ENCODE measurements at regions not wholly inside any gene's neighbourhood (a gene's known extent, or its start where the extent isn't known, plus 50 kb on each side); places are given as distances from the start of the nearest gene placed in this dataset.

GRCh38 chr20:39298571-39299506, 336.7 kb downstream of the DHX35 start:
- Histone ChIP-seq H3K27me3 (ENCODE audit: insufficient read depth, low read length) (no peaks in the 10 kb centered on the region), H3K4me1 (ENCODE audit: control insufficient read depth, insufficient read depth, low read length, unreplicated experiment) (no peaks in the 10 kb centered on the region), H3K4me3 (ENCODE audit: low read depth, low read length) (no peak overlapping the region), H3K79me2 (ENCODE audit: control insufficient read depth, insufficient read depth, low read length, unreplicated experiment) (no peaks in the 10 kb centered on the region), H3K36me3 (ENCODE audit: insufficient read depth, low read length) (no peaks in the 10 kb centered on the region), H2AFZ (ENCODE audit: low read length, unreplicated experiment) (no peak overlapping the region), H3K27ac (ENCODE audit: low read depth, low read length) (no peak overlapping the region)

GRCh38 chr20:39298121-39298520, 336.0 kb downstream of the DHX35 start:
- H3K79me2 ChIP-seq (ENCODE audit: control insufficient read depth, insufficient read depth, low read length, unreplicated experiment), result no peaks in the 10 kb centered on the region
- no peaks in the 10 kb centered on the region for H3K36me3 ChIP-seq (ENCODE audit: insufficient read depth, low read length)
- no peaks in the 10 kb centered on the region for H3K4me1 ChIP-seq (ENCODE audit: control insufficient read depth, insufficient read depth, low read length, unreplicated experiment)
- no peak overlapping the region for H2AFZ ChIP-seq (ENCODE audit: low read length, unreplicated experiment)
- no peaks in the 10 kb centered on the region for H3K27me3 ChIP-seq (ENCODE audit: insufficient read depth, low read length)
- no peak overlapping the region for H3K4me3 ChIP-seq (ENCODE audit: low read depth, low read length)
- no peak overlapping the region for H3K27ac ChIP-seq (ENCODE audit: low read depth, low read length)

- Histone ChIP-seq H3K79me2 (ENCODE audit: control insufficient read depth, insufficient read depth, low read length, unreplicated experiment) (no peaks in the 10 kb centered on the region), H3K36me3 (ENCODE audit: insufficient read depth, low read length) (no peaks in the 10 kb centered on the region), H3K4me1 (ENCODE audit: control insufficient read depth, insufficient read depth, low read length, unreplicated experiment) (no peaks in the 10 kb centered on the region), H3K27me3 (ENCODE audit: insufficient read depth, low read length) (no peaks in the 10 kb centered on the region), H2AFZ (ENCODE audit: low read length, unreplicated experiment) (no peak overlapping the region), H3K27ac (ENCODE audit: low read depth, low read length) (no peak overlapping the region), H3K4me3 (ENCODE audit: low read depth, low read length) (no peak overlapping the region)
These were observed 333.2 kb downstream of the DHX35 start for GRCh38 chr20:39295301-39295700.

GRCh38 chr20:39294137-39294725, 332.1 kb downstream of the DHX35 start:
- no peaks in the 10 kb centered on the region for H3K4me1 ChIP-seq (ENCODE audit: control insufficient read depth, insufficient read depth, low read length, unreplicated experiment)
- H3K27ac ChIP-seq (ENCODE audit: low read depth, low read length), result no peak overlapping the region
- H3K4me3 ChIP-seq (ENCODE audit: low read depth, low read length), result no peak overlapping the region
- H3K79me2 ChIP-seq (ENCODE audit: control insufficient read depth, insufficient read depth, low read length, unreplicated experiment), result no peaks in the 10 kb centered on the region
- H3K36me3 ChIP-seq (ENCODE audit: insufficient read depth, low read length), result no peaks in the 10 kb centered on the region
- no peaks in the 10 kb centered on the region for H3K27me3 ChIP-seq (ENCODE audit: insufficient read depth, low read length)
- no peak overlapping the region for H2AFZ ChIP-seq (ENCODE audit: low read length, unreplicated experiment)

- no peaks in the 10 kb centered on the region for H3K4me1 ChIP-seq (ENCODE audit: control insufficient read depth, insufficient read depth, low read length, unreplicated experiment)
- H2AFZ ChIP-seq (ENCODE audit: low read length, unreplicated experiment), result no peak overlapping the region
- no peak overlapping the region for H3K27ac ChIP-seq (ENCODE audit: low read depth, low read length)
- no peak overlapping the region for H3K4me3 ChIP-seq (ENCODE audit: low read depth, low read length)
- no peaks in the 10 kb centered on the region for H3K36me3 ChIP-seq (ENCODE audit: insufficient read depth, low read length)
- no peaks in the 10 kb centered on the region for H3K79me2 ChIP-seq (ENCODE audit: control insufficient read depth, insufficient read depth, low read length, unreplicated experiment)
- H3K27me3 ChIP-seq (ENCODE audit: insufficient read depth, low read length), result no peaks in the 10 kb centered on the region
These were observed 330.1 kb downstream of the DHX35 start for GRCh38 chr20:39292193-39292736.

GRCh38 chr20:39291301-39291700, 329.2 kb downstream of the DHX35 start:
- no peaks in the 10 kb centered on the region for H3K79me2 ChIP-seq (ENCODE audit: control insufficient read depth, insufficient read depth, low read length, unreplicated experiment)
- H3K4me3 ChIP-seq (ENCODE audit: low read depth, low read length), result no peak overlapping the region
- H3K27ac ChIP-seq (ENCODE audit: low read depth, low read length), result no peak overlapping the region
- no peak overlapping the region for H2AFZ ChIP-seq (ENCODE audit: low read length, unreplicated experiment)
- no peaks in the 10 kb centered on the region for H3K36me3 ChIP-seq (ENCODE audit: insufficient read depth, low read length)
- no peaks in the 10 kb centered on the region for H3K4me1 ChIP-seq (ENCODE audit: control insufficient read depth, insufficient read depth, low read length, unreplicated experiment)
- no peaks in the 10 kb centered on the region for H3K27me3 ChIP-seq (ENCODE audit: insufficient read depth, low read length)

- no peaks in the 10 kb centered on the region for H3K79me2 ChIP-seq (ENCODE audit: control insufficient read depth, insufficient read depth, low read length, unreplicated experiment)
- no peaks in the 10 kb centered on the region for H3K27me3 ChIP-seq (ENCODE audit: insufficient read depth, low read length)
- H3K36me3 ChIP-seq (ENCODE audit: insufficient read depth, low read length), result no peaks in the 10 kb centered on the region
- no peaks in the 10 kb centered on the region for H3K4me1 ChIP-seq (ENCODE audit: control insufficient read depth, insufficient read depth, low read length, unreplicated experiment)
- no peak overlapping the region for H3K27ac ChIP-seq (ENCODE audit: low read depth, low read length)
- H3K4me3 ChIP-seq (ENCODE audit: low read depth, low read length), result no peak overlapping the region
- H2AFZ ChIP-seq (ENCODE audit: low read length, unreplicated experiment), result no peak overlapping the region
These were observed 328.4 kb downstream of the DHX35 start for GRCh38 chr20:39290575-39290974.

GRCh38 chr20:39289831-39290230, 327.7 kb downstream of the DHX35 start:
- Histone ChIP-seq H3K27me3 (ENCODE audit: insufficient read depth, low read length) (no peaks in the 10 kb centered on the region), H2AFZ (ENCODE audit: low read length, unreplicated experiment) (no peak overlapping the region), H3K4me3 (ENCODE audit: low read depth, low read length) (no peak overlapping the region), H3K4me1 (ENCODE audit: control insufficient read depth, insufficient read depth, low read length, unreplicated experiment) (no peaks in the 10 kb centered on the region), H3K79me2 (ENCODE audit: control insufficient read depth, insufficient read depth, low read length, unreplicated experiment) (no peaks in the 10 kb centered on the region), H3K27ac (ENCODE audit: low read depth, low read length) (no peak overlapping the region), H3K36me3 (ENCODE audit: insufficient read depth, low read length) (no peaks in the 10 kb centered on the region)

GRCh38 chr20:39289316-39289715, 327.2 kb downstream of the DHX35 start:
- no peaks in the 10 kb centered on the region for H3K79me2 ChIP-seq (ENCODE audit: control insufficient read depth, insufficient read depth, low read length, unreplicated experiment)
- H3K27me3 ChIP-seq (ENCODE audit: insufficient read depth, low read length), result no peaks in the 10 kb centered on the region
- H3K4me1 ChIP-seq (ENCODE audit: control insufficient read depth, insufficient read depth, low read length, unreplicated experiment), result no peaks in the 10 kb centered on the region
- no peak overlapping the region for H3K4me3 ChIP-seq (ENCODE audit: low read depth, low read length)
- H3K36me3 ChIP-seq (ENCODE audit: insufficient read depth, low read length), result no peaks in the 10 kb centered on the region
- H2AFZ ChIP-seq (ENCODE audit: low read length, unreplicated experiment), result no peak overlapping the region
- no peak overlapping the region for H3K27ac ChIP-seq (ENCODE audit: low read depth, low read length)

GRCh38 chr20:39283464-39283863, 321.3 kb downstream of the DHX35 start:
- Histone ChIP-seq H3K4me3 (ENCODE audit: low read depth, low read length) (no peak overlapping the region), H3K36me3 (ENCODE audit: insufficient read depth, low read length) (no peaks in the 10 kb centered on the region), H2AFZ (ENCODE audit: low read length, unreplicated experiment) (no peak overlapping the region)

More at GRCh38 chr20:39283464-39283863, 321.3 kb downstream of the DHX35 start:
- Histone ChIP-seq H3K27ac (ENCODE audit: low read depth, low read length) (no peak overlapping the region), H3K4me1 (ENCODE audit: control insufficient read depth, insufficient read depth, low read length, unreplicated experiment) (no peaks in the 10 kb centered on the region), H3K79me2 (ENCODE audit: control insufficient read depth, insufficient read depth, low read length, unreplicated experiment) (no peaks in the 10 kb centered on the region), H3K27me3 (ENCODE audit: insufficient read depth, low read length) (no peaks in the 10 kb centered on the region)
